Endothelial cell of umbilical vein (primary cell): ENCODE measurements at regions not wholly inside any gene's neighbourhood (a gene's known extent, or its start where the extent isn't known, plus 50 kb on each side); places are given as distances from the start of the nearest gene placed in this dataset.

Experiments used
- BruUV-seq: library from RNA; stranded (reverse); fragments of 400-500 nt; replicated peaks from 2 replicates; lab custom pipeline; 2021; lab: Mats Ljungman, UMichigan
- CTCF ChIA-PET: fragments of 300-600, 350-600 bp; sonication (Branson Sonifier 250); formaldehyde crosslinking; loops from one replicate; lab custom pipeline; 2021; ENCODE audit warnings: antibody characterized with exemption, inconsistent platforms; lab: Charles Lee
- POLR2A ChIA-PET: fragments of 300-600, 350-600 bp; sonication (Branson Sonifier 250); formaldehyde crosslinking; loops from one replicate; lab custom pipeline; 2021; ENCODE audit warnings: antibody characterized with exemption, inconsistent platforms; lab: Charles Lee
- DNase-seq: peaks from one replicate; pipeline ENCODE4 v3.0.0-alpha.2; 2011; ENCODE audit warnings: low read depth, low spot score
- FAIRE-seq: peaks from 2 replicates; lab custom pipeline; 2011; peaks lifted over from hg19 to GRCh38; lab: Jason Lieb, UNC
- H2AFZ ChIP-seq: 2 replicates; pipeline ENCODE4 v1.6.0; 2012; ENCODE audit warnings: low read depth, low read length, control low read depth, inconsistent platforms
- H3K27ac ChIP-seq: 2 replicates; pipeline ENCODE4 v1.5.1; 2011; ENCODE audit warnings: low read depth, mild to moderate bottlenecking, control low read depth, low read length, moderate library complexity; ENCODE audit not compliant: insufficient read depth
- H3K27me3 ChIP-seq, 2 experiments: 2 replicates each; pipeline versions ENCODE4 v1.6.0 to v1.6.1; 2011; ENCODE audit warnings: low read length in 2 of 2, mixed read lengths in 1 of 2; ENCODE audit not compliant: control insufficient read depth in 2 of 2, insufficient read depth in 2 of 2
- H3K36me3 ChIP-seq, 2 experiments: 2 replicates in 1 of 2; 3 replicates in 1 of 2; pipeline ENCODE4 v1.5.1; 2011; ENCODE audit warnings: low read length in 2 of 2, mild to moderate bottlenecking in 1 of 2, moderate library complexity in 1 of 2; ENCODE audit not compliant: control insufficient read depth in 2 of 2, insufficient read depth in 2 of 2; ENCODE audit errors: extremely low read depth in 1 of 2
- H3K4me1 ChIP-seq: 3 replicates; pipeline ENCODE4 v1.5.1; 2011; ENCODE audit warnings: mild to moderate bottlenecking, low read length; ENCODE audit not compliant: control insufficient read depth, insufficient read depth; ENCODE audit errors: extremely low read depth
- H3K4me2 ChIP-seq: 2 replicates; pipeline ENCODE4 v1.6.1; 2011; ENCODE audit warnings: low read length, control low read depth, mixed read lengths; ENCODE audit not compliant: insufficient read depth
- H3K4me3 ChIP-seq, 3 experiments: fragments of 200-600 bp in 1 of 3; sonication (generic), shearing (Covaris generic) in 1 of 3; replicated peaks in 1 of 3; 2 replicates each; pipeline ENCODE4 v1.5.1; 2011 to 2016; ENCODE audit warnings: control low read depth in 3 of 3, low read length in 3 of 3, mild to moderate bottlenecking in 2 of 3, inconsistent platforms in 1 of 3, low read depth in 1 of 3, moderate library complexity in 1 of 3; ENCODE audit not compliant: insufficient read depth in 1 of 3
- H3K79me2 ChIP-seq: 2 replicates; pipeline ENCODE4 v1.6.0; 2012; ENCODE audit warnings: low read length, inconsistent platforms; ENCODE audit not compliant: control insufficient read depth, insufficient read depth
- H3K9ac ChIP-seq: replicated peaks from 2 replicates; pipeline ENCODE3; 2011; ENCODE audit warnings: low read length, control low read depth; ENCODE audit not compliant: insufficient read depth; ENCODE audit errors: extremely low read depth
- H3K9me1 ChIP-seq: replicated peaks from 3 replicates; pipeline ENCODE4 v1.6.0; 2011; ENCODE audit warnings: mild to moderate bottlenecking, low read length; ENCODE audit not compliant: control insufficient read depth, insufficient read depth; ENCODE audit errors: extremely low read depth
- H3K9me3 ChIP-seq: replicated peaks from 2 replicates; pipeline ENCODE4 v1.5.1; 2012; ENCODE audit warnings: low read length, inconsistent platforms; ENCODE audit not compliant: control insufficient read depth, insufficient read depth
- H4K20me1 ChIP-seq: replicated peaks from 2 replicates; pipeline ENCODE3; 2011; ENCODE audit warnings: mild to moderate bottlenecking, low read length; ENCODE audit not compliant: control insufficient read depth, insufficient read depth; ENCODE audit errors: extremely low read depth
- EZH2 ChIP-seq: IDR thresholded peaks from 2 replicates; pipeline ENCODE4 v1.6.1; 2012; ENCODE audit warnings: borderline replicate concordance, low read depth, mild to moderate bottlenecking, moderate library complexity, low read length, inconsistent platforms; ENCODE audit not compliant: severe bottlenecking
- FOS ChIP-seq: IDR thresholded peaks from 2 replicates; pipeline ENCODE4 v1.6.1; 2011; ENCODE audit warnings: mild to moderate bottlenecking, low read length, moderate library complexity, borderline replicate concordance; ENCODE audit not compliant: insufficient read depth
- GATA2 ChIP-seq: IDR thresholded peaks from 2 replicates; pipeline ENCODE4 v1.7.0; 2011; ENCODE audit warnings: low read depth, mild to moderate bottlenecking, moderate library complexity, mixed read lengths, low read length; ENCODE audit not compliant: insufficient read length, insufficient read depth
- JUN ChIP-seq: IDR thresholded peaks from 2 replicates; pipeline ENCODE4 v1.6.1; 2011; ENCODE audit warnings: borderline replicate concordance, low read depth; ENCODE audit not compliant: insufficient read length, insufficient read depth
- MYC ChIP-seq: IDR thresholded peaks from one replicate; pipeline ENCODE4 v1.6.1; 2011; ENCODE audit warnings: mild to moderate bottlenecking, low read depth, low read length
- POLR2A ChIP-seq: IDR thresholded peaks from 2 replicates; pipeline ENCODE4 v1.6.1; 2012; ENCODE audit warnings: low read depth, mild to moderate bottlenecking, control low read depth, low read length
- POLR2AphosphoS5 ChIP-seq: IDR thresholded peaks from 2 replicates; pipeline ENCODE4 v1.6.1; 2012; ENCODE audit warnings: low read depth, mild to moderate bottlenecking, control low read depth, low read length, moderate library complexity; ENCODE audit not compliant: insufficient read depth
- dilution Hi-C: fragments of 300-500 bp; cut with MboI; formaldehyde crosslinking; loops from one replicate; pipeline ENCODE4 v1.15.0; 2019; ENCODE audit warnings: low sequenced_read_pairs; ENCODE audit not compliant: extremely low pct_ligation_motif_present
- intact Hi-C: fragments of 100-400 bp; cut with micrococcal nuclease; formaldehyde crosslinking; loops from one replicate; pipeline ENCODE4 v1.10.0; 2022
- TF ChIP-seq, protein P1 (sequence below), 2 donors: IDR thresholded peaks; 1 replicate in 1 of 2; 2 replicates in 1 of 2; pipeline ENCODE4 v1.5.1; 2011; ENCODE audit warnings: low read length in 2 of 2, mild to moderate bottlenecking in 2 of 2, moderate library complexity in 2 of 2, control low read depth in 1 of 2, inconsistent platforms in 1 of 2, low read depth in 1 of 2; ENCODE audit not compliant: insufficient read depth in 1 of 2; ENCODE audit errors: extremely low read depth in 1 of 2
- TF ChIP-seq, protein P2 (sequence below): IDR thresholded peaks from 2 replicates; pipeline ENCODE4 v1.6.1; 2011; ENCODE audit not compliant: insufficient read depth, insufficient read length

DNA sequence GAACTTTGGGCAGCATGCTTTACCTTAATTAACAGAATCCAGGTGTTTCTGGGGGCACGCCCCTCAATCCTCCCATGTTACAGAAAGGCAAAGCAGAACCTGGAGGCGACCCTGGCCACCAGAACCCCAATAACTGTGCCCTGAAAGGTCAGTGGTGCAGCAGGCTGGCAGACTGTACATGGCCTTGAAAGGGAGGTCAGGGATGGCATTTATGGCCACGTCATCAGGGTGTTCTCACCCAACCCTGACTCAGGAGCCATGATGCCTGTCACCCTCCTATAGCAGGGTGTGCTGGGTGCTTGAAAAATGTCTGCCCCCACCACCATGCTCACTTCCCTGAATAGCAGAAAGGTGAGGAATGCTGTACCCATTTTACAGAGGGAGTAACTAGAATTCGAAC is 177.7 kb downstream of the TMEM132E start:
- Histone ChIP-seq H3K9me3 (no peaks in the 10 kb centered on the region), H3K9ac (no peak overlapping the region), H4K20me1 (no peaks in the 10 kb centered on the region), H3K36me3 (no peaks in the 10 kb centered on the region), H3K4me2 (no peak overlapping the region), H3K27me3 (no peaks in the 10 kb centered on the region), H3K4me3 (no peak overlapping the region), H2AFZ (no peak overlapping the region), H3K4me1 (no peaks in the 10 kb centered on the region), H3K79me2 (no peaks in the 10 kb centered on the region), H3K9me1 (no peaks in the 10 kb centered on the region), H3K27ac (no peak overlapping the region)
- TF ChIP-seq POLR2A = no peak
- TF ChIP-seq POLR2AphosphoS5 = no peak
- TF ChIP-seq FOS = no peak
- no peak for TF ChIP-seq JUN
- TF ChIP-seq, protein P1, sequence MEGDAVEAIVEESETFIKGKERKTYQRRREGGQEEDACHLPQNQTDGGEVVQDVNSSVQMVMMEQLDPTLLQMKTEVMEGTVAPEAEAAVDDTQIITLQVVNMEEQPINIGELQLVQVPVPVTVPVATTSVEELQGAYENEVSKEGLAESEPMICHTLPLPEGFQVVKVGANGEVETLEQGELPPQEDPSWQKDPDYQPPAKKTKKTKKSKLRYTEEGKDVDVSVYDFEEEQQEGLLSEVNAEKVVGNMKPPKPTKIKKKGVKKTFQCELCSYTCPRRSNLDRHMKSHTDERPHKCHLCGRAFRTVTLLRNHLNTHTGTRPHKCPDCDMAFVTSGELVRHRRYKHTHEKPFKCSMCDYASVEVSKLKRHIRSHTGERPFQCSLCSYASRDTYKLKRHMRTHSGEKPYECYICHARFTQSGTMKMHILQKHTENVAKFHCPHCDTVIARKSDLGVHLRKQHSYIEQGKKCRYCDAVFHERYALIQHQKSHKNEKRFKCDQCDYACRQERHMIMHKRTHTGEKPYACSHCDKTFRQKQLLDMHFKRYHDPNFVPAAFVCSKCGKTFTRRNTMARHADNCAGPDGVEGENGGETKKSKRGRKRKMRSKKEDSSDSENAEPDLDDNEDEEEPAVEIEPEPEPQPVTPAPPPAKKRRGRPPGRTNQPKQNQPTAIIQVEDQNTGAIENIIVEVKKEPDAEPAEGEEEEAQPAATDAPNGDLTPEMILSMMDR (IDR thresholded peaks at IDR 0.05; ENCODE audit: extremely low read depth in 1 of 2, insufficient read depth in 1 of 2, low read depth in 1 of 2, low read length in 2 of 2) = no peak
- no peak for TF ChIP-seq GATA2
- TF ChIP-seq, protein P2, sequence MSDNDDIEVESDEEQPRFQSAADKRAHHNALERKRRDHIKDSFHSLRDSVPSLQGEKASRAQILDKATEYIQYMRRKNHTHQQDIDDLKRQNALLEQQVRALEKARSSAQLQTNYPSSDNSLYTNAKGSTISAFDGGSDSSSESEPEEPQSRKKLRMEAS = no peak
- TF ChIP-seq MYC = no peak
- TF ChIP-seq EZH2 = no peak
- FAIRE-seq = no peak
- no TSS peak for BruUV-seq
- DNase-seq = no peak
- intact Hi-C loops (no loop called here), dilution Hi-C loops (no loop called here)
- CTCF ChIA-PET = no interaction called here
- POLR2A ChIA-PET = no interaction called here
